GM12873 (cell line): ENCODE measurements at regions not wholly inside any gene's neighbourhood (a gene's known extent, or its start where the extent isn't known, plus 50 kb on each side); places are given as distances from the start of the nearest gene placed in this dataset.

Experiments used
- TF ChIP-seq, protein P1 (sequence below): IDR thresholded peaks from 2 replicates; pipeline ENCODE4 v1.5.1; 2012; ENCODE audit warnings: low read depth, mild to moderate bottlenecking, moderate library complexity, low read length, control low read depth; ENCODE audit not compliant: insufficient read depth; ENCODE audit errors: missing control alignments

DNA sequence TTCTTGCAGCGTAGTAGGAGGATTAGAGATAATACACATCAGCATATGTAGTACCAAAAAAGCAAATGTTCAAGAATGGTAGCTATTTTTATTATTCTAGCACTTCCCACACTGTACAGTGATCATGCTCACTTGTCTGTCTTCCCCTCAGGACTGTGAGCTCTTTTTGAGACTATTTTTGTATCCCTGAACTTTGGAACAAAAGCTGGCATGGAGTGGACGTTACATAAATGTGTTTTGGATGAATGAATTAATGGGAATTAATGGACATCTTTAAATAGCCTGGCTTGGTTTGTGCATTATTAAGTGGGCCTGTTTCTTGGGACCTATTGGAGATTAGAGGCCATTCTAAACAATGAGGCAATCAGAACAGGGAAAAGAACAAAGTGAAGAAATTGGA lies 243.7 kb downstream of the CD83 start:
- TF ChIP-seq, protein P1, sequence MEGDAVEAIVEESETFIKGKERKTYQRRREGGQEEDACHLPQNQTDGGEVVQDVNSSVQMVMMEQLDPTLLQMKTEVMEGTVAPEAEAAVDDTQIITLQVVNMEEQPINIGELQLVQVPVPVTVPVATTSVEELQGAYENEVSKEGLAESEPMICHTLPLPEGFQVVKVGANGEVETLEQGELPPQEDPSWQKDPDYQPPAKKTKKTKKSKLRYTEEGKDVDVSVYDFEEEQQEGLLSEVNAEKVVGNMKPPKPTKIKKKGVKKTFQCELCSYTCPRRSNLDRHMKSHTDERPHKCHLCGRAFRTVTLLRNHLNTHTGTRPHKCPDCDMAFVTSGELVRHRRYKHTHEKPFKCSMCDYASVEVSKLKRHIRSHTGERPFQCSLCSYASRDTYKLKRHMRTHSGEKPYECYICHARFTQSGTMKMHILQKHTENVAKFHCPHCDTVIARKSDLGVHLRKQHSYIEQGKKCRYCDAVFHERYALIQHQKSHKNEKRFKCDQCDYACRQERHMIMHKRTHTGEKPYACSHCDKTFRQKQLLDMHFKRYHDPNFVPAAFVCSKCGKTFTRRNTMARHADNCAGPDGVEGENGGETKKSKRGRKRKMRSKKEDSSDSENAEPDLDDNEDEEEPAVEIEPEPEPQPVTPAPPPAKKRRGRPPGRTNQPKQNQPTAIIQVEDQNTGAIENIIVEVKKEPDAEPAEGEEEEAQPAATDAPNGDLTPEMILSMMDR, result no peak

DNA sequence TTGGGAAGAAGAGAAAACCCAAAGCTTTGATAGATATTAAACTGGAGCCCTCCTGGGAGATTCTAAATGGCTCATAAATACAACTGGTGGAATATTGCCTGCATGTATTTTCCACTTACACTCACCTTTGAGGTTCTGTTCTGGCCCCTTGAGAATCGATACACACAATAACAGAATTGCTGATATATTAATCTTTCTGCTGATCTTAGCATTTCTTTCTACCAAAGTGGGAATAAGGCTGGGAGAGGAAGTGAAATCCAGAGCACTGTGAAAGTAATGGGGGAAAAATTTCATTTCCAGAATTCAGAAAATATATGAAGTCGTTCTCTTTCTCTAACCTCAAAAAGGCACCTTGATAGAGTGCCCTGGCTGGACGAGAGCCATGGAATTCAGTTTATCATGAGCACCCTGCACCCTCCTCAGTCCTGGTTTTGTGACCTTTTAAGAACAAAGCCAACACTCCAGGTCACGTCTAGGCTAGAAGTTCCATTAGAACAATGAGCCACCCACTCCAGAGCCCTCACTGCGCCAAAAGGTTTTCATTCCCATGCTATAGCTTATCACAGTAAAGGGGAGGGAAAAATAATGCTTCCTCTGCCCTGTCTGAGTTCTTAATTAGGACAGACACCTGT lies 244.5 kb downstream of the CD83 start:
- TF ChIP-seq, protein P1, result no peak

DNA sequence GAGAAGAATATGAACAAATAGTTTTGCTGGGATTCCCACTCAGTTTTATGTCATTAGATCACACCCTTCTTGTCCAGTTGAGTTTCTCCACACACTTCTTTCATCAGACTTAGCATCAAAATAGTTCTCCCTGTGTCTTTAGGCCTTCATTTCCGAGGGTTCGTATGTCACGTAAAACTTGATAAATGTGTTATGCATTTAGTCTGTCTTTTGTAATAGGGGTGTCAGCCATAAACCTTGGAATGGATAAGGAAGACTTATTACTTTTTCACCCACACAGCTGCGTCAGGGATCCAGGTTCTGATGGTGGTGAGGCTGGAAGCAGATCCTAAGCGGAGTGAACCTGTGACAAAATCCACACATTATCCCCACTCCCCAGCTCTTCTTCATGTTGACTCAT lies 246.8 kb downstream of the CD83 start:
- TF ChIP-seq, protein P1, result no peak

DNA sequence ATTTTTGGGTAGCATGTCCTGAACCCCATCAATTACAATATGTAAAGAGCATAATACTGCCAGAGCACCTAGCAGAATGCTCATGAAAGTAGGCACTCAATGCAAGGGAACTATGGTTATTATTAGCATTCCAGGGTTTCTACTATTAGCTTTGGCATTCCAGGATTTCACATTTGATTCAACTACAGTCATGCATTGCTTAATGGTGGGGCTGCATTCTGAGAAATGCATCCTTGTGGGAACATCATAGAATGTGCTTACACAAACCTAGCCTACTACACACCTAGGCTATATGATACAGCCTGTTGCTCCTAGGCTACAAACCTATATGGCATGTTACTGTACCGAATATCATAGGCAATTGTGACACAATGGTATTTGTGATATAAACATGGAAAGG lies 247.8 kb downstream of the CD83 start:
- TF ChIP-seq, protein P1, result no peak

DNA sequence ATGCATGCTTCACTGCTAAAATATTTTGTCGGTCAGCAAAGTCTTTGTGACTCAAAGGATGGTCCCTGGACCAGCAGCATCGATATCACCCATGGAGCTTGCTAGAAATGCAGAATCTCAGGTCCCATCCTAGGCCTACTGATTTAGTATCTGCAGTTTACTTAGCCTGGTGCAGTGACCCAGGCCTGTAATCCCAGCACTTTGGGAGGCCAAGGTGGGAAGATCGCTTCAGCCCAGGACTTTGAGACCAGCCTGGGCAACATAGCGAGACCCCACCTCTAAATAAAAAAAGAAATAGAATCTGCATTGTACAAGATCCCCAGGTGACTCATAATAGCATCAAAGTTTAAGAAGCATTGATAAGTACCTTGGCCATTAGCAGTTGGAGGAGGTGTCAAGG lies 248.7 kb downstream of the CD83 start:
- TF ChIP-seq, protein P1, result no peak

DNA sequence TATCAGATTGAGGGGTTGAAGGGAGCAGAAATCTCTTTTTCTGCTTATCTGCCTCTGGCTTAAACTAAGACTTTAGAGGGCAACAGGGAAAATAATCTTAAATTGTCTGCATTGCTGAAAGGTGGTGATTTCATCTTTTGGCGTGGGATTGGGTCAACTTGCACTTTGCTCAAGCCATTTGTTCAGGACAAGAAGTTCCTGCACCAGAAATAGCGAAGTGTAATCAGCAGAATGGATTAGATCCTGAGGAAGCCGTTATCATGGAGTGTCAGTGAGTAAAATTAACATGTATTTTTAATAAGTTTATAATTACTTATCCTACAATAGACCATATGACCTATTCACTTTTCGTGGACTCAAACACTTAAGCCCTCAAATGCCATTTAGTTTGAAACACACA lies 249.3 kb downstream of the CD83 start:
- TF ChIP-seq, protein P1, result no peak

DNA sequence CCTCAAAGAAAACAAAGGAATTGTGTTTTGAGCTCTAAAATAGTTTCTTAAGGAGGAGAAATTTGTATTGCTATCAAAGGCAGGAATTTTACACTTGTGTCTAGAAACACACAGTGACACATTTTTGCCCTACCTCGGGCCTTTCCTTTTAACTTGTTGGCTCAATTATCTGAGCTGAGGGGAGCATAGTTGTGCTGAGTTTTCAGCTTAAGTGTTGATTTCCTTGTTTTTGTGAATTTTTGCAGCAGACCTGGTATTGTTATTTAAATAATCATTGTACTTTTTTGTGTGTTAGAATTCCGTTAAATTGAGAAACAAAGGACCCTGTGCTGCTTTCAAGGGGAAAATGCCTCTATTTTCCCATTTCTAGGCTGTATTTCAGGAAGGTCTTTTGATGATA lies 249.7 kb downstream of the CD83 start:
- TF ChIP-seq, protein P1, result no peak

DNA sequence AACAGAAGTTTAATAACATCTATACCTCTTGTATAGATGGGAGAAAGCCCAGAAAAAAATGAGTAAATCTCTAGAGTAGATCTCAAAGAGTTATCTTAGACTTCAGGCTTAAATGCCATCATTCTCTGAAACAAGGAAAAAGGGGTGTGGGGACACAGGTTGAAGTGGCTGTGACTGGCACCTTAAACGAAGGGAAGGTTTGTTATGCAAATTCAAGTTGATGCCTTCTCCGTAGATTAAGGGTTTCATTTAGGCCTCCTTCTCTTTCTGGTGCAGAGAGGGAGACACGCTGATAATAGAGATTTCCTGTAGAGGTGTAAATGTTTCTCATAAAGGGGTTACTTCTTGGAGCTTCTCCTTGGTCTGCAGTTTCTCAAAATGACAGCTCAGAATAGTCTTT lies 252.1 kb downstream of the CD83 start:
- TF ChIP-seq, protein P1, result no peak
